GM23338 (cell line): ENCODE measurements at regions not wholly inside any gene's neighbourhood (a gene's known extent, or its start where the extent isn't known, plus 50 kb on each side); places are given as distances from the start of the nearest gene placed in this dataset.

ENCODE experiments used
- CREB1 ChIP-seq: fragments of 250-450 bp; sonication (Bioruptor Pico); IDR thresholded peaks from 2 replicates; pipeline ENCODE4 v1.5.0; 2020; ENCODE audit warnings: low read depth, mild to moderate bottlenecking, moderate library complexity
- ETS1 ChIP-seq: IDR thresholded peaks from 2 replicates; pipeline ENCODE4 v1.6.1; 2016; ENCODE audit warnings: antibody characterized with exemption
- EZH2phosphoT487 ChIP-seq: fragments of 200-600 bp; sonication (generic); IDR thresholded peaks from one replicate; pipeline ENCODE4 v1.8.1; 2018; ENCODE audit warnings: antibody characterized with exemption; ENCODE audit not compliant: unreplicated experiment
- JUNB ChIP-seq: IDR thresholded peaks from one replicate; pipeline ENCODE4 v1.6.1; 2016; ENCODE audit warnings: antibody characterized with exemption; ENCODE audit not compliant: unreplicated experiment
- NANOG ChIP-seq: IDR thresholded peaks from 2 replicates; pipeline ENCODE4 v1.6.1; 2016; ENCODE audit warnings: antibody characterized with exemption, borderline replicate concordance
- REST ChIP-seq: IDR thresholded peaks from one replicate; pipeline ENCODE4 v1.6.1; 2018; ENCODE audit warnings: antibody characterized with exemption; ENCODE audit not compliant: unreplicated experiment
- STAT1 ChIP-seq: IDR thresholded peaks from one replicate; pipeline ENCODE4 v1.6.1; 2016; ENCODE audit warnings: antibody characterized with exemption; ENCODE audit not compliant: unreplicated experiment
- ZNF114 ChIP-seq: fragments of 250-450 bp; sonication (Bioruptor Pico); IDR thresholded peaks from 2 replicates; pipeline ENCODE4 v1.5.0; 2020; ENCODE audit warnings: mild to moderate bottlenecking, moderate library complexity
- ZNF331 ChIP-seq: fragments of 250-450 bp; sonication (Bioruptor Pico); IDR thresholded peaks from 2 replicates; pipeline ENCODE4 v1.5.0; 2020; ENCODE audit warnings: low read depth, mild to moderate bottlenecking, moderate library complexity
- ZNF462 ChIP-seq: fragments of 250-450 bp; sonication (Bioruptor Pico); IDR thresholded peaks from 2 replicates; pipeline ENCODE4 v1.5.0; 2020; ENCODE audit warnings: mild to moderate bottlenecking, moderate library complexity

- TF ChIP-seq ZNF462: no peak
- TF ChIP-seq JUNB: no peak
- no peak for TF ChIP-seq REST
- no peak for TF ChIP-seq EZH2phosphoT487
- TF ChIP-seq ETS1: no peak
- no peak for TF ChIP-seq NANOG
- TF ChIP-seq CREB1 (CRISPR knock-in tag): no peak
- TF ChIP-seq ZNF114 (CRISPR knock-in tag): no peak
- TF ChIP-seq ZNF331 (CRISPR knock-in tag): no peak
- no peak for TF ChIP-seq STAT1
These were observed 1391.3 kb downstream of the DSC3 start (continued) for GRCh38 chr18:29651122-29651680.
